Caki2 (cell line): ENCODE measurements at regions not wholly inside any gene's neighbourhood (a gene's known extent, or its start where the extent isn't known, plus 50 kb on each side); places are given as distances from the start of the nearest gene placed in this dataset.

Experiments
- DNase-seq: peaks from one replicate; pipeline ENCODE4 v3.0.0-alpha.2; 2015; ENCODE audit warnings: low read depth
- in situ Hi-C: cut with HindIII; loops from 2 replicates; pipeline ENCODE4 v1.10.0; 2016; ENCODE audit warnings: low sequenced_read_pairs, low pct_unique_long_range_greater_than_20kb, mixed read lengths

GRCh38 chr14:39972704-39973103 lies 540.5 kb upstream of the FBXO33 start:
- in situ Hi-C loops: no loop called here
- DNase-seq: no peak

- in situ Hi-C loops: no loop called here
- DNase-seq: no peak
These were observed 535.7 kb upstream of the FBXO33 start for GRCh38 chr14:39967885-39968284.

- no peak for DNase-seq
- in situ Hi-C loops: no loop called here
These were observed 525.8 kb upstream of the FBXO33 start for GRCh38 chr14:39957987-39958386.

- DNase-seq: no peak
- in situ Hi-C loops: no loop called here
These were observed 525.1 kb upstream of the FBXO33 start for GRCh38 chr14:39957290-39957689.

- in situ Hi-C loops: no loop called here
- DNase-seq: no peak
These were observed 524.1 kb upstream of the FBXO33 start for GRCh38 chr14:39956372-39956771.

- DNase-seq: no peak
- in situ Hi-C loops: no loop called here
These were observed 516.0 kb upstream of the FBXO33 start for GRCh38 chr14:39948235-39948634.

- peak; percentile 47 for DNase-seq
- in situ Hi-C loops: no loop called here
These were observed 514.6 kb upstream of the FBXO33 start for GRCh38 chr14:39946807-39947206.

GRCh38 chr14:39939023-39939422 lies 506.8 kb upstream of the FBXO33 start:
- in situ Hi-C loops: no loop called here
- no peak for DNase-seq

GRCh38 chr14:39912192-39913100 lies 480.2 kb upstream of the FBXO33 start:
- in situ Hi-C loops: no loop called here
- DNase-seq: no peak

GRCh38 chr14:39897657-39898056 lies 465.4 kb upstream of the FBXO33 start:
- no peak for DNase-seq
- in situ Hi-C loops: no loop called here

GRCh38 chr14:39890026-39890425 lies 457.8 kb upstream of the FBXO33 start:
- in situ Hi-C loops: no loop called here
- DNase-seq: no peak

GRCh38 chr14:39884091-39884490 lies 451.9 kb upstream of the FBXO33 start:
- DNase-seq: no peak
- in situ Hi-C loops: no loop called here

GRCh38 chr14:39880965-39881364 lies 448.7 kb upstream of the FBXO33 start:
- DNase-seq: no peak
- in situ Hi-C loops: no loop called here

GRCh38 chr14:39880106-39880695 lies 448.0 kb upstream of the FBXO33 start:
- DNase-seq: no peak
- in situ Hi-C loops: no loop called here

- in situ Hi-C loops: no loop called here
- no peak for DNase-seq
These were observed 445.5 kb upstream of the FBXO33 start for GRCh38 chr14:39877577-39878190.

GRCh38 chr14:39876916-39877315 lies 444.7 kb upstream of the FBXO33 start:
- DNase-seq: no peak
- in situ Hi-C loops: no loop called here

GRCh38 chr14:39875028-39875427 lies 442.8 kb upstream of the FBXO33 start:
- in situ Hi-C loops: no loop called here
- no peak for DNase-seq

GRCh38 chr14:39873791-39874190 lies 441.6 kb upstream of the FBXO33 start:
- in situ Hi-C loops: no loop called here
- DNase-seq: no peak

GRCh38 chr14:39868949-39869348 lies 436.7 kb upstream of the FBXO33 start:
- DNase-seq: no peak
- in situ Hi-C loops: no loop called here
